ENCODE measurements at regions not wholly inside any gene's neighbourhood (a gene's known extent, or its start where the extent isn't known, plus 50 kb on each side); places are given as distances from the start of the nearest gene placed in this dataset.
A peak's percentile ranks its signal among the peaks of the same experiment; 100 is the strongest.

DNA sequence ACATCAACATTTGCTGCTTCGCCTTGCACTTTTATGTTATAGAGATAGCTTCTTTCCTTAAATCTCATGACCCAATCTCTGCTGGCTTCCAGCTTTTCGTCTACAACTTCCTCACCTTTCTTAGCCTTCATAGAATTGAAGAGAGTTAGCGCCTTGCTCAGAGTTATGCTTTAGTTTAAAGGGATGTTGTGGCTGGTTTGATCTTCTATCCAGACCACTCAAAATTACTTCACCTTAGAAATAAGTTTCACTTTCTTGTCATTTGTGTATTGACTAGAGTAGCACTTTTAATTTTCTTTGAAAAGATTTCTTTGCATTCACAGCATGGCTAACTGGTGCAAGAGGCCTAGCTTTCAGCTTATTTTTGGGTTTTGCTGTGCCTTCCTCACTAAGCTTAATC, 414.2 kb downstream of the ZNF608 start:
- H3K36me3 ChIP-seq (ENCODE audit: control insufficient read depth, insufficient read depth, low read length), result no peaks in the 10 kb centered on the region
- no peak overlapping the region for H3K4me3 ChIP-seq (replicated peaks in 1 of 4; ENCODE audit: control extremely low read depth in 1 of 4, insufficient read depth in 1 of 4, low read depth in 3 of 4, low read length in 4 of 4)
- H2AFZ ChIP-seq (ENCODE audit: low read length), result no peak overlapping the region
- H3K79me2 ChIP-seq (ENCODE audit: control insufficient read depth, insufficient read depth, low read length), result no peaks in the 10 kb centered on the region
- DNase-seq (ENCODE audit: low read depth in 2 of 2), result no peak
- H3K9ac ChIP-seq (ENCODE audit: insufficient read depth, low read length), result no peak overlapping the region
- H3K27me3 ChIP-seq (ENCODE audit: control insufficient read depth, insufficient read depth, low read length), result no peaks in the 10 kb centered on the region
- H4K20me1 ChIP-seq (ENCODE audit: control insufficient read depth, extremely low read depth, insufficient read depth, low read length), result no peaks in the 10 kb centered on the region
- no peaks in the 10 kb centered on the region for H3K4me1 ChIP-seq (ENCODE audit: control insufficient read depth, extremely low read depth, insufficient read depth, low read length)
- TF ChIP-seq EZH2 (IDR thresholded peaks at IDR 0.05; ENCODE audit: low read length, missing control alignments), result no peak
- no peak for TF ChIP-seq CTCF (conservative IDR thresholded peaks at IDR 0.05 in 1 of 2, IDR thresholded peaks at IDR 0.05 in 1 of 2; ENCODE audit: low read depth in 1 of 2, low read length in 2 of 2)
- H3K4me2 ChIP-seq (ENCODE audit: extremely low read depth, insufficient read depth, low read length), result no peak overlapping the region
- no peaks in the 10 kb centered on the region for H3K9me3 ChIP-seq (ENCODE audit: control insufficient read depth, insufficient read depth, low read depth, low read length)
- no peak overlapping the region for H3K27ac ChIP-seq (ENCODE audit: insufficient read depth, low read length)

GRCh38 chr5:124330595-124331220, 415.7 kb downstream of the ZNF608 start:
- H3K4me2 ChIP-seq (ENCODE audit: extremely low read depth, insufficient read depth, low read length), result no peak overlapping the region
- H3K9me3 ChIP-seq (ENCODE audit: control insufficient read depth, insufficient read depth, low read depth, low read length), result no peaks in the 10 kb centered on the region
- peak in 1 of 2 donors; percentile 75 for DNase-seq (ENCODE audit: low read depth in 2 of 2)
- H3K36me3 ChIP-seq (ENCODE audit: control insufficient read depth, insufficient read depth, low read length), result no peaks in the 10 kb centered on the region
- no peaks in the 10 kb centered on the region for H3K79me2 ChIP-seq (ENCODE audit: control insufficient read depth, insufficient read depth, low read length)
- H3K27ac ChIP-seq (ENCODE audit: insufficient read depth, low read length), result no peak overlapping the region
- H3K4me3 ChIP-seq (replicated peaks in 1 of 4; ENCODE audit: control extremely low read depth in 1 of 4, insufficient read depth in 1 of 4, low read depth in 3 of 4, low read length in 4 of 4), result no peak overlapping the region
- TF ChIP-seq CTCF (conservative IDR thresholded peaks at IDR 0.05 in 1 of 2, IDR thresholded peaks at IDR 0.05 in 1 of 2; ENCODE audit: low read depth in 1 of 2, low read length in 2 of 2), result no peak
- no peak for TF ChIP-seq EZH2 (IDR thresholded peaks at IDR 0.05; ENCODE audit: low read length, missing control alignments)
- no peak overlapping the region for H3K9ac ChIP-seq (ENCODE audit: insufficient read depth, low read length)
- H3K27me3 ChIP-seq (ENCODE audit: control insufficient read depth, insufficient read depth, low read length), result no peaks in the 10 kb centered on the region
- no peak overlapping the region for H2AFZ ChIP-seq (ENCODE audit: low read length)
- H4K20me1 ChIP-seq (ENCODE audit: control insufficient read depth, extremely low read depth, insufficient read depth, low read length), result no peaks in the 10 kb centered on the region
- no peaks in the 10 kb centered on the region for H3K4me1 ChIP-seq (ENCODE audit: control insufficient read depth, extremely low read depth, insufficient read depth, low read length)

- Histone ChIP-seq H3K9me3 (ENCODE audit: control insufficient read depth, insufficient read depth, low read depth, low read length) (no peaks in the 10 kb centered on the region), H3K9ac (ENCODE audit: insufficient read depth, low read length) (no peak overlapping the region), H3K36me3 (ENCODE audit: control insufficient read depth, insufficient read depth, low read length) (no peaks in the 10 kb centered on the region), H3K4me3 (replicated peaks in 1 of 4; ENCODE audit: control extremely low read depth in 1 of 4, insufficient read depth in 1 of 4, low read depth in 3 of 4, low read length in 4 of 4) (no peak overlapping the region), H4K20me1 (ENCODE audit: control insufficient read depth, extremely low read depth, insufficient read depth, low read length) (no peaks in the 10 kb centered on the region), H3K4me2 (ENCODE audit: extremely low read depth, insufficient read depth, low read length) (no peak overlapping the region), H2AFZ (ENCODE audit: low read length) (no peak overlapping the region), H3K4me1 (ENCODE audit: control insufficient read depth, extremely low read depth, insufficient read depth, low read length) (no peaks in the 10 kb centered on the region), H3K27me3 (ENCODE audit: control insufficient read depth, insufficient read depth, low read length) (no peaks in the 10 kb centered on the region), H3K79me2 (ENCODE audit: control insufficient read depth, insufficient read depth, low read length) (no peaks in the 10 kb centered on the region), H3K27ac (ENCODE audit: insufficient read depth, low read length) (no peak overlapping the region)
- no peak for DNase-seq (ENCODE audit: low read depth in 2 of 2)
- no peak for TF ChIP-seq EZH2 (IDR thresholded peaks at IDR 0.05; ENCODE audit: low read length, missing control alignments)
- TF ChIP-seq CTCF (conservative IDR thresholded peaks at IDR 0.05 in 1 of 2, IDR thresholded peaks at IDR 0.05 in 1 of 2; ENCODE audit: low read depth in 1 of 2, low read length in 2 of 2), result no peak
Measured at GRCh38 chr5:124328201-124328600, 418.2 kb downstream of the ZNF608 start.

Data from fibroblast of lung (primary cell).